SK-N-SH (cell line): ENCODE measurements at regions not wholly inside any gene's neighbourhood (a gene's known extent, or its start where the extent isn't known, plus 50 kb on each side); places are given as distances from the start of the nearest gene placed in this dataset.

ENCODE experiments used
- CTCF ChIA-PET: fragments of 300-600, 350-600 bp; formaldehyde crosslinking; extraction: SDS; loops from one replicate; lab custom pipeline; 2021; lab: Yijun Ruan, JAX
- POLR2A ChIA-PET: fragments of 350-600 bp; sonication (Branson Sonifier 250); formaldehyde crosslinking; extraction: SDS; loops from one replicate; lab custom pipeline; 2020; ENCODE audit warnings: antibody characterized with exemption, inconsistent platforms; lab: Yijun Ruan, JAX
- DNase-seq: peaks from one replicate; pipeline ENCODE4 v3.0.0; 2012
- H2AFZ ChIP-seq: fragments of 200-600 bp; sonication (generic); 2 replicates; pipeline ENCODE4 v1.8.1; 2016; ENCODE audit warnings: antibody characterized with exemption, mild to moderate bottlenecking, low read depth
- H3F3A ChIP-seq: fragments of 200-600 bp; sonication (generic); replicated peaks from 2 replicates; pipeline ENCODE3; 2016; ENCODE audit warnings: antibody characterized with exemption, mild to moderate bottlenecking; ENCODE audit not compliant: insufficient read depth
- H3K27ac ChIP-seq, 2 experiments: fragments of 200-500 bp in 1 of 2; fragments of 200-600 bp in 1 of 2; sonication (Bioruptor generic) in 1 of 2; sonication (generic), shearing (Covaris generic) in 1 of 2; 2 replicates each; pipeline versions ENCODE4 v1.5.1 to v1.6.1; 2014 to 2016; ENCODE audit warnings: low read depth in 2 of 2, inconsistent platforms in 1 of 2, low read length in 1 of 2, mild to moderate bottlenecking in 1 of 2, mixed read lengths in 1 of 2
- H3K27me3 ChIP-seq: fragments of 200-600 bp; sonication (generic), shearing (Covaris generic); 2 replicates; pipeline ENCODE4 v1.6.1; 2016; ENCODE audit warnings: mixed run types; ENCODE audit not compliant: insufficient read depth
- H3K36me3 ChIP-seq, 2 experiments: fragments of 200-500 bp in 1 of 2; fragments of 200-600 bp in 1 of 2; sonication (Bioruptor generic) in 1 of 2; sonication (generic) in 1 of 2; replicated peaks in 1 of 2; 2 replicates each; pipeline versions ENCODE3 to v1.5.1; 2014 to 2016; ENCODE audit warnings: low read length in 1 of 2, mild to moderate bottlenecking in 1 of 2; ENCODE audit not compliant: insufficient read depth in 2 of 2, control insufficient read depth in 1 of 2
- H3K4me1 ChIP-seq, 2 experiments: fragments of 200-500 bp in 1 of 2; fragments of 200-600 bp in 1 of 2; sonication (Bioruptor generic) in 1 of 2; sonication (generic), shearing (Covaris generic) in 1 of 2; 2 replicates each; pipeline versions ENCODE4 v1.5.1 to v1.6.1; 2014 to 2016; ENCODE audit warnings: low read depth in 1 of 2, low read length in 1 of 2, mixed run types in 1 of 2; ENCODE audit not compliant: insufficient read depth in 2 of 2, control insufficient read depth in 1 of 2
- H3K4me2 ChIP-seq: fragments of 200-600 bp; sonication (generic), shearing (Covaris generic); 2 replicates; pipeline ENCODE4 v1.6.1; 2017; ENCODE audit warnings: mixed run types
- H3K4me3 ChIP-seq, 2 experiments: fragments of 200-500 bp in 1 of 2; fragments of 200-600 bp in 1 of 2; sonication (Bioruptor generic) in 1 of 2; sonication (generic), shearing (Covaris generic) in 1 of 2; 2 replicates each; pipeline versions ENCODE4 v1.5.1 to v1.8.1; 2014 to 2016; ENCODE audit warnings: low read depth in 2 of 2, inconsistent platforms in 1 of 2, low read length in 1 of 2, mild to moderate bottlenecking in 1 of 2, mixed read lengths in 1 of 2, moderate library complexity in 1 of 2
- H3K79me2 ChIP-seq: fragments of 200-600 bp; sonication (generic); 2 replicates; pipeline ENCODE4 v1.8.1; 2017; ENCODE audit warnings: mild to moderate bottlenecking; ENCODE audit not compliant: insufficient read depth
- H3K9ac ChIP-seq: fragments of 200-600 bp; sonication (generic); 2 replicates; pipeline ENCODE4 v1.6.1; 2017; ENCODE audit warnings: mixed run types
- H3K9me2 ChIP-seq: fragments of 200-600 bp; sonication (generic); 2 replicates; pipeline ENCODE4 v1.6.1; 2017; ENCODE audit warnings: mixed run types
- H3K9me3 ChIP-seq: fragments of 200-600 bp; sonication (generic); 2 replicates; pipeline ENCODE4 v1.6.1; 2017; ENCODE audit warnings: mixed run types, mild to moderate bottlenecking, moderate library complexity
- H4K20me1 ChIP-seq: fragments of 200-600 bp; sonication (generic); 2 replicates; pipeline ENCODE4 v1.6.1; 2017; ENCODE audit warnings: mild to moderate bottlenecking, mixed run types; ENCODE audit not compliant: insufficient read depth
- CHD2 ChIP-seq: fragments of 150-350 bp; IDR thresholded peaks from 2 replicates; pipeline ENCODE4 v1.6.1; 2018; ENCODE audit warnings: low read length; ENCODE audit not compliant: partially characterized antibody
- CTCF ChIP-seq: fragments of 200-600 bp; sonication (generic); IDR thresholded peaks from 2 replicates; pipeline ENCODE4 v1.6.1; 2017; ENCODE audit warnings: antibody characterized with exemption, mild to moderate bottlenecking, moderate library complexity
- EP300 ChIP-seq, 2 experiments: IDR thresholded peaks; 2 replicates each; pipeline versions ENCODE4 v1.4.0 to v1.6.1; 2012; ENCODE audit warnings: borderline replicate concordance in 1 of 2, low read depth in 1 of 2, low read length in 1 of 2
- EZH2phosphoT487 ChIP-seq: fragments of 200-600 bp; sonication (generic); IDR thresholded peaks from 2 replicates; pipeline ENCODE4 v1.6.1; 2017; ENCODE audit warnings: low read depth, mixed run types, mild to moderate bottlenecking, antibody characterized with exemption, moderate library complexity, borderline replicate concordance
- FOSL2 ChIP-seq: IDR thresholded peaks from 2 replicates; pipeline ENCODE4 v1.4.0; 2012; ENCODE audit warnings: low read depth, mild to moderate bottlenecking, moderate library complexity, borderline replicate concordance
- FOXJ3 ChIP-seq: sonication (generic); formaldehyde crosslinking; IDR thresholded peaks from 2 replicates; pipeline ENCODE4 v1.5.1; 2020; ENCODE audit warnings: mild to moderate bottlenecking, missing genetic modification reagents
- FOXM1 ChIP-seq: IDR thresholded peaks from 2 replicates; pipeline ENCODE4 v1.4.0; 2012; ENCODE audit warnings: low read depth, mild to moderate bottlenecking
- GABPA ChIP-seq: IDR thresholded peaks from 2 replicates; pipeline ENCODE4 v1.4.0; 2012; ENCODE audit warnings: low read depth, mild to moderate bottlenecking
- GATA2 ChIP-seq: sonication (generic); formaldehyde crosslinking; IDR thresholded peaks from 2 replicates; pipeline ENCODE4 v1.5.0; 2020; ENCODE audit warnings: mild to moderate bottlenecking, missing genetic modification reagents
- JUND ChIP-seq: IDR thresholded peaks from 2 replicates; pipeline ENCODE4 v1.4.0; 2012
- MEF2A ChIP-seq: IDR thresholded peaks from 2 replicates; pipeline ENCODE4 v1.4.0; 2012; ENCODE audit warnings: low read depth, borderline replicate concordance
- MXI1 ChIP-seq: IDR thresholded peaks from 2 replicates; pipeline ENCODE4 v1.6.1; 2012; ENCODE audit warnings: mild to moderate bottlenecking, low read depth, low read length, improper control_type of control experiment
- NFIC ChIP-seq: IDR thresholded peaks from 2 replicates; pipeline ENCODE4 v1.4.0; 2012; ENCODE audit warnings: borderline replicate concordance
- POLR2AphosphoS5 ChIP-seq: IDR thresholded peaks from 2 replicates; pipeline ENCODE4 v1.6.1; 2012; ENCODE audit warnings: low read depth, low read length
- RCOR1 ChIP-seq: fragments of 150-350 bp; IDR thresholded peaks from 2 replicates; pipeline ENCODE4 v1.6.1; 2017; ENCODE audit warnings: antibody characterized with exemption, low read length
- SIN3A ChIP-seq: IDR thresholded peaks from 2 replicates; pipeline ENCODE4 v1.6.1; 2012; ENCODE audit warnings: low read depth, mild to moderate bottlenecking, low read length, moderate library complexity, borderline replicate concordance
- SMC3 ChIP-seq: IDR thresholded peaks from 2 replicates; pipeline ENCODE4 v1.6.1; 2012; ENCODE audit warnings: low read depth, low read length, improper control_type of control experiment
- TAF1 ChIP-seq: IDR thresholded peaks from 2 replicates; pipeline ENCODE4 v1.6.1; 2012; ENCODE audit warnings: low read depth, mild to moderate bottlenecking, low read length, moderate library complexity, borderline replicate concordance
- TCF12 ChIP-seq: IDR thresholded peaks from 2 replicates; pipeline ENCODE4 v1.4.0; 2012
- TEAD4 ChIP-seq: IDR thresholded peaks from 2 replicates; pipeline ENCODE4 v1.4.0; 2012; ENCODE audit warnings: mild to moderate bottlenecking, borderline replicate concordance; ENCODE audit not compliant: insufficient read depth
- YY1 ChIP-seq: IDR thresholded peaks from 2 replicates; pipeline ENCODE4 v1.4.0; 2012; ENCODE audit warnings: low read depth, mild to moderate bottlenecking
- ZBTB33 ChIP-seq: IDR thresholded peaks from 2 replicates; pipeline ENCODE4 v1.4.0; 2012; ENCODE audit warnings: low read depth, borderline replicate concordance
- WGBS: methylation state at CpG from one replicate; pipeline ENCODE4 v1.1.6; 2017; ENCODE audit warnings: low lambda C conversion rate; 5-methylcytosine and 5-hydroxymethylcytosine counted together
- TF ChIP-seq, protein P1 (sequence below): fragments of 150-350 bp; IDR thresholded peaks from 2 replicates; pipeline ENCODE4 v1.6.1; 2016; ENCODE audit warnings: mild to moderate bottlenecking, low read depth, low read length
- TF ChIP-seq, protein P2 (sequence below): IDR thresholded peaks from 2 replicates; pipeline ENCODE4 v1.6.1; 2012; ENCODE audit warnings: mild to moderate bottlenecking, low read depth, low read length, moderate library complexity

DNA sequence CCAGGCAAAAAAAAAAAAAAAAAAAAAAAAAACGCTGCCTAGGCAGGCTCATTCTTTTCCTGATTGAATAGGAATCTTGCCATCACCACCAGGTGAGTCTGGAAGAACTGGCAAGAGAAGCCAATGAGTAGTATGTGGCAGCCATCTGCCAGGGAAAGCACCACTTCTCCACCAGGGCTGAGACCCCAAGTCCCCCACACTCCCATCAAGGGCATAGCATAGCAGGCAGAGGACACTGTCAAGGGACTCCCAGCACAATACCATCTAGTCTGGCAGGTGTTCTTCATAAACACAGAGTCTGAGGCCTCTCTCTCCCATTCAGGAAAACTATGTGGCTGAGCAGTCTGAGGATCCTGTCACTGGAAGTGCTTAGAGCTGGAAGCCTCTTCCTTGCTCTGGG, 538.1 kb upstream of the DSEL start (continued):
- TF ChIP-seq SMC3 (no peak), FOXJ3 (CRISPR knock-in tag) (no peak), GATA2 (no peak), NFIC (no peak), MXI1 (no peak), CHD2 (no peak)
- TF ChIP-seq, protein P1, sequence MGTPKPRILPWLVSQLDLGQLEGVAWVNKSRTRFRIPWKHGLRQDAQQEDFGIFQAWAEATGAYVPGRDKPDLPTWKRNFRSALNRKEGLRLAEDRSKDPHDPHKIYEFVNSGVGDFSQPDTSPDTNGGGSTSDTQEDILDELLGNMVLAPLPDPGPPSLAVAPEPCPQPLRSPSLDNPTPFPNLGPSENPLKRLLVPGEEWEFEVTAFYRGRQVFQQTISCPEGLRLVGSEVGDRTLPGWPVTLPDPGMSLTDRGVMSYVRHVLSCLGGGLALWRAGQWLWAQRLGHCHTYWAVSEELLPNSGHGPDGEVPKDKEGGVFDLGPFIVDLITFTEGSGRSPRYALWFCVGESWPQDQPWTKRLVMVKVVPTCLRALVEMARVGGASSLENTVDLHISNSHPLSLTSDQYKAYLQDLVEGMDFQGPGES = no peak
- TF ChIP-seq, all 33 proteins: peak for 0

DNA sequence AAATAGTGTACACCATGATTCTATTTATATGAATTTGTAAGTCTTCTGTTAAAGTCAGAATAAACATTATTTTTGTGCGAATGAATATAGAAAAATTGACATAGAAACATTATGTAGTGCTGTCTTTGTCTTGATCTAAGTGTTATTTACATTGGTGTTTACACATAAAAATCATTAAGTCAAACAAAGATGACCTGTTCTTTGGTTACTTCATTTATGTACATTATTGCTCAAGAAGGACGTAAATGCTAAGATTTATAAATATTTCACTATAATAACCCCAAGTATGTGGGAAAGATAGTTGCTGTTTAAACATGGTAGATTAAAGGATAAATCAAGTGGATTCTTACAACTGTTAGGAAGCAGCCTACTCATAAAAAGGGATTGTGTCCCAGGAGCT, 536.8 kb upstream of the DSEL start:
- Histone ChIP-seq H3K9me2 (no peaks in the 10 kb centered on the region), H3K4me2 (no peak overlapping the region), H3K27me3 (no peaks in the 10 kb centered on the region), H3K9me3 (no peaks in the 10 kb centered on the region), H4K20me1 (no peaks in the 10 kb centered on the region), H3F3A (no peaks in the 10 kb centered on the region), H3K36me3 (no peaks in the 10 kb centered on the region), H3K4me1 (no peaks in the 10 kb centered on the region), H2AFZ (no peak overlapping the region), H3K79me2 (no peaks in the 10 kb centered on the region), H3K9ac (no peak overlapping the region), H3K27ac (no peak overlapping the region), H3K4me3 (no peak overlapping the region)
- ChIA-PET CTCF (no interaction called here), POLR2A (no interaction called here)
- WGBS = 85% methylated on average over 2 of the region's 2 CpGs
- no peak for DNase-seq
- TF ChIP-seq GABPA (no peak), MEF2A (no peak), YY1 (no peak), TCF12 (no peak), SMC3 (no peak), SIN3A (no peak), RCOR1 (no peak), EZH2phosphoT487 (no peak), MXI1 (no peak), FOXM1 (no peak), EP300 (IDR thresholded peaks at IDR 0.05; ENCODE audit: borderline replicate concordance in 1 of 2, low read depth in 1 of 2, low read length in 1 of 2) (no peak), FOSL2 (no peak), JUND (no peak), CTCF (no peak), TEAD4 (no peak), POLR2AphosphoS5 (no peak), ZBTB33 (no peak), TAF1 (no peak)
- TF ChIP-seq, protein P2, sequence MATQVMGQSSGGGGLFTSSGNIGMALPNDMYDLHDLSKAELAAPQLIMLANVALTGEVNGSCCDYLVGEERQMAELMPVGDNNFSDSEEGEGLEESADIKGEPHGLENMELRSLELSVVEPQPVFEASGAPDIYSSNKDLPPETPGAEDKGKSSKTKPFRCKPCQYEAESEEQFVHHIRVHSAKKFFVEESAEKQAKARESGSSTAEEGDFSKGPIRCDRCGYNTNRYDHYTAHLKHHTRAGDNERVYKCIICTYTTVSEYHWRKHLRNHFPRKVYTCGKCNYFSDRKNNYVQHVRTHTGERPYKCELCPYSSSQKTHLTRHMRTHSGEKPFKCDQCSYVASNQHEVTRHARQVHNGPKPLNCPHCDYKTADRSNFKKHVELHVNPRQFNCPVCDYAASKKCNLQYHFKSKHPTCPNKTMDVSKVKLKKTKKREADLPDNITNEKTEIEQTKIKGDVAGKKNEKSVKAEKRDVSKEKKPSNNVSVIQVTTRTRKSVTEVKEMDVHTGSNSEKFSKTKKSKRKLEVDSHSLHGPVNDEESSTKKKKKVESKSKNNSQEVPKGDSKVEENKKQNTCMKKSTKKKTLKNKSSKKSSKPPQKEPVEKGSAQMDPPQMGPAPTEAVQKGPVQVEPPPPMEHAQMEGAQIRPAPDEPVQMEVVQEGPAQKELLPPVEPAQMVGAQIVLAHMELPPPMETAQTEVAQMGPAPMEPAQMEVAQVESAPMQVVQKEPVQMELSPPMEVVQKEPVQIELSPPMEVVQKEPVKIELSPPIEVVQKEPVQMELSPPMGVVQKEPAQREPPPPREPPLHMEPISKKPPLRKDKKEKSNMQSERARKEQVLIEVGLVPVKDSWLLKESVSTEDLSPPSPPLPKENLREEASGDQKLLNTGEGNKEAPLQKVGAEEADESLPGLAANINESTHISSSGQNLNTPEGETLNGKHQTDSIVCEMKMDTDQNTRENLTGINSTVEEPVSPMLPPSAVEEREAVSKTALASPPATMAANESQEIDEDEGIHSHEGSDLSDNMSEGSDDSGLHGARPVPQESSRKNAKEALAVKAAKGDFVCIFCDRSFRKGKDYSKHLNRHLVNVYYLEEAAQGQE = no peak
- TF ChIP-seq, protein P1 = no peak
